H1 (cell line): ENCODE measurements at regions not wholly inside any gene's neighbourhood (a gene's known extent, or its start where the extent isn't known, plus 50 kb on each side); places are given as distances from the start of the nearest gene placed in this dataset.

Experiments used
- BACH1 ChIP-seq: IDR thresholded peaks from 2 replicates; pipeline ENCODE4 v1.6.1; 2012; ENCODE audit warnings: low read length, improper control_type of control experiment
- CREB1 ChIP-seq: IDR thresholded peaks from 2 replicates; pipeline ENCODE4 v1.6.1; 2012; ENCODE audit warnings: inconsistent platforms
- CTCF ChIP-seq, 3 experiments: IDR thresholded peaks; 1 replicate in 2 of 3; 2 replicates in 1 of 3; pipeline versions ENCODE4 v1.5.1 to v1.6.1; 2011; ENCODE audit warnings: low read length in 3 of 3, mild to moderate bottlenecking in 3 of 3, inconsistent platforms in 2 of 3, low read depth in 1 of 3, moderate library complexity in 1 of 3; ENCODE audit not compliant: insufficient read depth in 1 of 3; ENCODE audit errors: control extremely low read depth in 1 of 3
- GABPA ChIP-seq: IDR thresholded peaks from 2 replicates; pipeline ENCODE4 v1.6.1; 2011; ENCODE audit warnings: mild to moderate bottlenecking, low read length, moderate library complexity, borderline replicate concordance; ENCODE audit not compliant: insufficient read depth
- JUN ChIP-seq: IDR thresholded peaks from 2 replicates; pipeline ENCODE4 v1.6.1; 2011; ENCODE audit warnings: low read depth, mild to moderate bottlenecking, improper control_type of control experiment, low read length
- MAX ChIP-seq: IDR thresholded peaks from 2 replicates; pipeline ENCODE4 v1.6.1; 2012; ENCODE audit warnings: inconsistent platforms
- POLR2A ChIP-seq, 2 experiments: IDR thresholded peaks; 1 replicate in 1 of 2; 2 replicates in 1 of 2; pipeline ENCODE4 v1.6.1; 2011; ENCODE audit warnings: low read depth in 2 of 2, low read length in 2 of 2, mild to moderate bottlenecking in 2 of 2; ENCODE audit errors: control extremely low read depth in 1 of 2
- POLR2AphosphoS5 ChIP-seq: IDR thresholded peaks from 2 replicates; pipeline ENCODE4 v1.6.1; 2011; ENCODE audit warnings: low read depth, low read length
- RFX5 ChIP-seq: IDR thresholded peaks from 2 replicates; pipeline ENCODE4 v1.6.1; 2011; ENCODE audit warnings: low read depth, low read length, improper control_type of control experiment, borderline replicate concordance
- USF2 ChIP-seq: IDR thresholded peaks from 2 replicates; pipeline ENCODE4 v1.6.1; 2011; ENCODE audit warnings: low read length, improper control_type of control experiment
- ZNF274 ChIP-seq: IDR thresholded peaks from 2 replicates; pipeline ENCODE4 v1.7.0; 2012; ENCODE audit warnings: low read length, borderline replicate concordance; ENCODE audit errors: extremely low read depth
- TF ChIP-seq, protein P1 (sequence below): IDR thresholded peaks from 2 replicates; pipeline ENCODE4 v1.6.1; 2012; ENCODE audit warnings: low read length, inconsistent platforms

GRCh38 chr6:159520002-159520401, 173.0 kb downstream of the SOD2 start:
- TF ChIP-seq MAX (no peak), POLR2AphosphoS5 (no peak), CTCF (IDR thresholded peaks at IDR 0.05; ENCODE audit: control extremely low read depth in 1 of 3, insufficient read depth in 1 of 3, low read depth in 1 of 3, low read length in 3 of 3) (no peak), POLR2A (IDR thresholded peaks at IDR 0.05; ENCODE audit: control extremely low read depth in 1 of 2, low read depth in 2 of 2, low read length in 2 of 2) (no peak), BACH1 (no peak), GABPA (no peak), USF2 (no peak), ZNF274 (no peak), CREB1 (no peak), RFX5 (no peak), JUN (no peak)
- TF ChIP-seq, protein P1, sequence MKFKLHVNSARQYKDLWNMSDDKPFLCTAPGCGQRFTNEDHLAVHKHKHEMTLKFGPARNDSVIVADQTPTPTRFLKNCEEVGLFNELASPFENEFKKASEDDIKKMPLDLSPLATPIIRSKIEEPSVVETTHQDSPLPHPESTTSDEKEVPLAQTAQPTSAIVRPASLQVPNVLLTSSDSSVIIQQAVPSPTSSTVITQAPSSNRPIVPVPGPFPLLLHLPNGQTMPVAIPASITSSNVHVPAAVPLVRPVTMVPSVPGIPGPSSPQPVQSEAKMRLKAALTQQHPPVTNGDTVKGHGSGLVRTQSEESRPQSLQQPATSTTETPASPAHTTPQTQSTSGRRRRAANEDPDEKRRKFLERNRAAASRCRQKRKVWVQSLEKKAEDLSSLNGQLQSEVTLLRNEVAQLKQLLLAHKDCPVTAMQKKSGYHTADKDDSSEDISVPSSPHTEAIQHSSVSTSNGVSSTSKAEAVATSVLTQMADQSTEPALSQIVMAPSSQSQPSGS, result no peak
